ENCODE measurements at regions not wholly inside any gene's neighbourhood (a gene's known extent, or its start where the extent isn't known, plus 50 kb on each side); places are given as distances from the start of the nearest gene placed in this dataset.

GRCh38 chr20:19000078-19000477, 186.5 kb downstream of the SCP2D1 start:
- Histone ChIP-seq H3K4me2 (ENCODE audit: insufficient read depth, low read length) (no peak overlapping the region), H3K9me3 (ENCODE audit: low read depth, low read length) (no peaks in the 10 kb centered on the region), H4K20me1 (ENCODE audit: insufficient read depth, low read length) (no peaks in the 10 kb centered on the region), H3K36me3 (ENCODE audit: insufficient read depth, low read length) (no peaks in the 10 kb centered on the region), H3K27me3 (ENCODE audit: insufficient read depth, low read length) (no peaks in the 10 kb centered on the region), H3K4me3 (ENCODE audit: insufficient read depth, low read length) (no peak overlapping the region), H3K4me1 (ENCODE audit: insufficient read depth, low read length) (no peaks in the 10 kb centered on the region), H2AFZ (ENCODE audit: low read length) (no peak overlapping the region), H3K79me2 (ENCODE audit: insufficient read depth, low read length) (no peaks in the 10 kb centered on the region), H3K27ac (ENCODE audit: low read depth, low read length) (no peak overlapping the region)
- no peak for TF ChIP-seq CTCF (IDR thresholded peaks at IDR 0.05; ENCODE audit: extremely low read depth, low read depth, low read length)
- no peak for DNase-seq (ENCODE audit: insufficient read length, low spot score, missing footprints)

- no peak overlapping the region for H3K27ac ChIP-seq (ENCODE audit: low read depth, low read length)
- H3K9me3 ChIP-seq (ENCODE audit: low read depth, low read length) = no peaks in the 10 kb centered on the region
- H2AFZ ChIP-seq (ENCODE audit: low read length) = no peak overlapping the region
- no peak for DNase-seq (ENCODE audit: insufficient read length, low spot score, missing footprints)
- H3K4me2 ChIP-seq (ENCODE audit: insufficient read depth, low read length) = no peak overlapping the region
- H3K27me3 ChIP-seq (ENCODE audit: insufficient read depth, low read length) = no peaks in the 10 kb centered on the region
- no peaks in the 10 kb centered on the region for H3K4me1 ChIP-seq (ENCODE audit: insufficient read depth, low read length)
- no peaks in the 10 kb centered on the region for H3K79me2 ChIP-seq (ENCODE audit: insufficient read depth, low read length)
- no peaks in the 10 kb centered on the region for H4K20me1 ChIP-seq (ENCODE audit: insufficient read depth, low read length)
- no peak overlapping the region for H3K4me3 ChIP-seq (ENCODE audit: insufficient read depth, low read length)
- H3K36me3 ChIP-seq (ENCODE audit: insufficient read depth, low read length) = no peaks in the 10 kb centered on the region
- TF ChIP-seq CTCF (IDR thresholded peaks at IDR 0.05; ENCODE audit: extremely low read depth, low read depth, low read length) = no peak
These were observed 187.6 kb downstream of the SCP2D1 start for GRCh38 chr20:19001177-19001576.

- no peaks in the 10 kb centered on the region for H3K36me3 ChIP-seq (ENCODE audit: insufficient read depth, low read length)
- H3K27me3 ChIP-seq (ENCODE audit: insufficient read depth, low read length) = no peaks in the 10 kb centered on the region
- no peak overlapping the region for H2AFZ ChIP-seq (ENCODE audit: low read length)
- no peak overlapping the region for H3K4me2 ChIP-seq (ENCODE audit: insufficient read depth, low read length)
- H4K20me1 ChIP-seq (ENCODE audit: insufficient read depth, low read length) = no peaks in the 10 kb centered on the region
- no peak for DNase-seq (ENCODE audit: insufficient read length, low spot score, missing footprints)
- no peak overlapping the region for H3K4me3 ChIP-seq (ENCODE audit: insufficient read depth, low read length)
- H3K79me2 ChIP-seq (ENCODE audit: insufficient read depth, low read length) = no peaks in the 10 kb centered on the region
- no peaks in the 10 kb centered on the region for H3K9me3 ChIP-seq (ENCODE audit: low read depth, low read length)
- no peaks in the 10 kb centered on the region for H3K4me1 ChIP-seq (ENCODE audit: insufficient read depth, low read length)
- no peak overlapping the region for H3K27ac ChIP-seq (ENCODE audit: low read depth, low read length)
- no peak for TF ChIP-seq CTCF (IDR thresholded peaks at IDR 0.05; ENCODE audit: extremely low read depth, low read depth, low read length)
These were observed 190.1 kb downstream of the SCP2D1 start for GRCh38 chr20:19003366-19004336.

- Histone ChIP-seq H3K36me3 (ENCODE audit: insufficient read depth, low read length) (no peaks in the 10 kb centered on the region), H3K27ac (ENCODE audit: low read depth, low read length) (no peak overlapping the region), H2AFZ (ENCODE audit: low read length) (no peak overlapping the region), H3K27me3 (ENCODE audit: insufficient read depth, low read length) (no peaks in the 10 kb centered on the region), H3K4me1 (ENCODE audit: insufficient read depth, low read length) (no peaks in the 10 kb centered on the region), H4K20me1 (ENCODE audit: insufficient read depth, low read length) (no peaks in the 10 kb centered on the region), H3K4me2 (ENCODE audit: insufficient read depth, low read length) (no peak overlapping the region), H3K4me3 (ENCODE audit: insufficient read depth, low read length) (no peak overlapping the region), H3K79me2 (ENCODE audit: insufficient read depth, low read length) (no peaks in the 10 kb centered on the region), H3K9me3 (ENCODE audit: low read depth, low read length) (no peaks in the 10 kb centered on the region)
- no peak for DNase-seq (ENCODE audit: insufficient read length, low spot score, missing footprints)
- no peak for TF ChIP-seq CTCF (IDR thresholded peaks at IDR 0.05; ENCODE audit: extremely low read depth, low read depth, low read length)
These were observed 191.4 kb downstream of the SCP2D1 start for GRCh38 chr20:19004975-19005374.
